ENCODE measurements at regions not wholly inside any gene's neighbourhood (a gene's known extent, or its start where the extent isn't known, plus 50 kb on each side); places are given as distances from the start of the nearest gene placed in this dataset.

- no peak for TF ChIP-seq ZNF565 (CRISPR knock-in tag; conservative IDR thresholded peaks at IDR 0.05; ENCODE audit: low read depth)
- no peak for TF ChIP-seq ISL1 (CRISPR knock-in tag; IDR thresholded peaks at IDR 0.05)
These were observed 586.1 kb downstream of the INHBA start for GRCh38 chr7:41116817-41117216.

Measured in SK-N-SH treated with all-trans-retinoic acid at 6 μM for 48 hours (cell line).